HG02943 (cell line): ENCODE measurements at regions not wholly inside any gene's neighbourhood (a gene's known extent, or its start where the extent isn't known, plus 50 kb on each side); places are given as distances from the start of the nearest gene placed in this dataset.
"Not testable (repeated sequence)": the region's sequence is repeated elsewhere in the genome, so short reads cannot be mapped to it uniquely, and the experiment has no call there.

ENCODE experiments used
- ATAC-seq: cut with Tn5 transposase; IDR thresholded peaks from one replicate; pipeline ENCODE4 v1.9.1; 2021; ENCODE audit warnings: mild to moderate bottlenecking, low read depth, moderate library complexity; ENCODE audit not compliant: unreplicated experiment

GRCh38 chr2:21194147-21194546, 70.4 kb downstream of the TDRD15 start:
- ATAC-seq: no peak

GRCh38 chr2:21194858-21195271, 71.1 kb downstream of the TDRD15 start:
- no peak for ATAC-seq

- ATAC-seq: no peak
Observed at GRCh38 chr2:21195326-21195725, 71.6 kb downstream of the TDRD15 start.

- no peak for ATAC-seq
Observed at GRCh38 chr2:21198637-21199036, 74.9 kb downstream of the TDRD15 start.

- no peak for ATAC-seq
Observed at GRCh38 chr2:21203976-21204375, 80.2 kb downstream of the TDRD15 start.

GRCh38 chr2:21214085-21214484, 90.3 kb downstream of the TDRD15 start:
- not testable (repeated sequence) for ATAC-seq

GRCh38 chr2:21217442-21217841, 93.7 kb downstream of the TDRD15 start:
- ATAC-seq: no peak

- no peak for ATAC-seq
Observed at GRCh38 chr2:21220930-21221329, 97.2 kb downstream of the TDRD15 start.

- no peak for ATAC-seq
Observed at GRCh38 chr2:21223618-21224017, 99.8 kb downstream of the TDRD15 start.

- ATAC-seq: no peak
Observed at GRCh38 chr2:21228041-21228895, 104.5 kb downstream of the TDRD15 start.

- no peak for ATAC-seq
Observed at GRCh38 chr2:21229302-21229701, 105.5 kb downstream of the TDRD15 start.

- no peak for ATAC-seq
Observed at GRCh38 chr2:21230140-21230539, 106.4 kb downstream of the TDRD15 start.

- ATAC-seq: no peak
Observed at GRCh38 chr2:21231985-21232384, 108.2 kb downstream of the TDRD15 start.

- no peak for ATAC-seq
Observed at GRCh38 chr2:21233194-21233593, 109.4 kb downstream of the TDRD15 start.

- no peak for ATAC-seq
Observed at GRCh38 chr2:21234001-21234400, 110.2 kb downstream of the TDRD15 start.

- no peak for ATAC-seq
Observed at GRCh38 chr2:21234464-21235120, 110.8 kb downstream of the TDRD15 start.

- not testable (repeated sequence) for ATAC-seq
Observed at GRCh38 chr2:21239749-21240148, 116.0 kb downstream of the TDRD15 start.

GRCh38 chr2:21244161-21244560, 120.4 kb downstream of the TDRD15 start:
- ATAC-seq: no peak

- no peak for ATAC-seq
Observed at GRCh38 chr2:21245565-21245964, 121.8 kb downstream of the TDRD15 start.

- no peak for ATAC-seq
Observed at GRCh38 chr2:21249367-21249766, 125.6 kb downstream of the TDRD15 start.

- ATAC-seq: no peak
Observed at GRCh38 chr2:21250673-21251072, 126.9 kb downstream of the TDRD15 start.
